Ascending aorta (tissue), 2 donors: ENCODE measurements at regions not wholly inside any gene's neighbourhood (a gene's known extent, or its start where the extent isn't known, plus 50 kb on each side); places are given as distances from the start of the nearest gene placed in this dataset.

Experiments used
- DNase-seq, 2 donors: peaks; one replicate each; pipeline ENCODE4 v3.0.0-alpha.2; 2019; ENCODE audit warnings: low spot score in 2 of 2
- H3K27ac ChIP-seq, 2 donors: fragments of 200-600 bp; sonication (generic); one replicate each; pipeline ENCODE4 v1.5.1; 2016 to 2017; ENCODE audit warnings: mild to moderate bottlenecking in 1 of 2
- H3K27me3 ChIP-seq: fragments of 200-600 bp; sonication (generic); one replicate; pipeline ENCODE4 v1.5.1; 2017
- H3K36me3 ChIP-seq, 2 donors: fragments of 200-600 bp; sonication (generic); one replicate each; pipeline ENCODE4 v1.5.1; 2016
- H3K4me1 ChIP-seq, 2 donors: fragments of 200-600 bp; sonication (generic); one replicate each; pipeline ENCODE4 v1.5.1; 2016 to 2017; ENCODE audit warnings: mild to moderate bottlenecking in 1 of 2
- H3K4me3 ChIP-seq, 2 donors: fragments of 200-600 bp; sonication (generic); one replicate each; pipeline ENCODE4 v1.5.1; 2016 to 2017; ENCODE audit warnings: mild to moderate bottlenecking in 1 of 2
- H3K9me3 ChIP-seq, 2 donors: fragments of 200-600 bp; sonication (generic); one replicate each; pipeline ENCODE4 v1.5.1; 2016
- intact Hi-C: fragments of 100-400 bp; cut with DNase I; formaldehyde crosslinking; loops from one replicate; pipeline ENCODE4 v1.15.1; 2023
- TF ChIP-seq, protein P1 (sequence below), 3 experiments: fragments of 200-600 bp in 2 of 3; fragments of 450-650 bp in 1 of 3; sonication (generic) in 2 of 3; IDR thresholded peaks; one replicate each; pipeline ENCODE4 v1.5.1; 2016 to 2019; ENCODE audit warnings: antibody characterized with exemption in 3 of 3, mild to moderate bottlenecking in 1 of 3, moderate library complexity in 1 of 3

- H3K36me3 ChIP-seq: no peaks in the 10 kb centered on the region
- intact Hi-C loops: no loop called here
- no peak for DNase-seq
- no peaks in the 10 kb centered on the region for H3K27me3 ChIP-seq
- no peaks in the 10 kb centered on the region for H3K9me3 ChIP-seq
- no peaks in the 10 kb centered on the region for H3K4me1 ChIP-seq
- H3K4me3 ChIP-seq: no peak overlapping the region
- TF ChIP-seq, protein P1, sequence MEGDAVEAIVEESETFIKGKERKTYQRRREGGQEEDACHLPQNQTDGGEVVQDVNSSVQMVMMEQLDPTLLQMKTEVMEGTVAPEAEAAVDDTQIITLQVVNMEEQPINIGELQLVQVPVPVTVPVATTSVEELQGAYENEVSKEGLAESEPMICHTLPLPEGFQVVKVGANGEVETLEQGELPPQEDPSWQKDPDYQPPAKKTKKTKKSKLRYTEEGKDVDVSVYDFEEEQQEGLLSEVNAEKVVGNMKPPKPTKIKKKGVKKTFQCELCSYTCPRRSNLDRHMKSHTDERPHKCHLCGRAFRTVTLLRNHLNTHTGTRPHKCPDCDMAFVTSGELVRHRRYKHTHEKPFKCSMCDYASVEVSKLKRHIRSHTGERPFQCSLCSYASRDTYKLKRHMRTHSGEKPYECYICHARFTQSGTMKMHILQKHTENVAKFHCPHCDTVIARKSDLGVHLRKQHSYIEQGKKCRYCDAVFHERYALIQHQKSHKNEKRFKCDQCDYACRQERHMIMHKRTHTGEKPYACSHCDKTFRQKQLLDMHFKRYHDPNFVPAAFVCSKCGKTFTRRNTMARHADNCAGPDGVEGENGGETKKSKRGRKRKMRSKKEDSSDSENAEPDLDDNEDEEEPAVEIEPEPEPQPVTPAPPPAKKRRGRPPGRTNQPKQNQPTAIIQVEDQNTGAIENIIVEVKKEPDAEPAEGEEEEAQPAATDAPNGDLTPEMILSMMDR (IDR thresholded peaks at IDR 0.05): no peak
- no peak overlapping the region for H3K27ac ChIP-seq
These were observed 280.0 kb upstream of the SOX2 start for GRCh38 chr3:181431748-181432147.

- TF ChIP-seq, protein P1 (IDR thresholded peaks at IDR 0.05): no peak
- H3K9me3 ChIP-seq: no peaks in the 10 kb centered on the region
- intact Hi-C loops: no loop called here
These were observed 286.7 kb upstream of the SOX2 start for GRCh38 chr3:181425074-181425473.

GRCh38 chr3:181418233-181418632 lies 293.5 kb upstream of the SOX2 start:
- Histone ChIP-seq H3K4me1 (no peaks in the 10 kb centered on the region), H3K9me3 (no peaks in the 10 kb centered on the region), H3K27me3 (no peaks in the 10 kb centered on the region), H3K4me3 (no peak overlapping the region), H3K36me3 (no peaks in the 10 kb centered on the region), H3K27ac (no peak overlapping the region)
- intact Hi-C loops: no loop called here
- DNase-seq: no peak
- TF ChIP-seq, protein P1 (IDR thresholded peaks at IDR 0.05): no peak

More at GRCh38 chr3:181425074-181425473, 286.7 kb upstream of the SOX2 start:
- Histone ChIP-seq H3K36me3 (no peaks in the 10 kb centered on the region), H3K27ac (no peak overlapping the region), H3K27me3 (no peaks in the 10 kb centered on the region), H3K4me1 (no peaks in the 10 kb centered on the region), H3K4me3 (no peak overlapping the region)
- DNase-seq: no peak

GRCh38 chr3:181417748-181418147 lies 294.0 kb upstream of the SOX2 start:
- no peak for DNase-seq
- no peaks in the 10 kb centered on the region for H3K9me3 ChIP-seq
- H3K4me1 ChIP-seq: no peaks in the 10 kb centered on the region
- no peak overlapping the region for H3K27ac ChIP-seq
- no peaks in the 10 kb centered on the region for H3K36me3 ChIP-seq
- no peak overlapping the region for H3K4me3 ChIP-seq
- no peaks in the 10 kb centered on the region for H3K27me3 ChIP-seq
- intact Hi-C loops: no loop called here
- TF ChIP-seq, protein P1 (IDR thresholded peaks at IDR 0.05): no peak

DNA sequence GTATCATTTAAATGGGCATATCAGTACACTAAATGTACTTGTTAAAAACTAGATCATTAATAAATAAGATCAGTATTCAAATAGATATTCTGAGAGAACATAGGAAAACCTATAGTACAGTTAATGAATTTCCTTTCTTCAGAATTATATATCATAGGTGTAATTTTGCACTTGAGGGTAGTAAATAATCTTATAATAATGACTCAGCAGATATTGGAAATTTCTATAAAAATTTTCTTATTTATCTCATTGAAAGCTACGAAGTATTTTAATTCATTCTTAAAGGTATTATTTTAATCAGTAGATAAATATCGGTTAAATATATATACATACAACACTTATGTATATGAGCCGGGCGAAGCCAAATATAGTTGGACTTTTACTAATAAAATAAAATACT lies 300.9 kb upstream of the SOX2 start:
- Histone ChIP-seq H3K4me1 (no peaks in the 10 kb centered on the region), H3K36me3 (no peaks in the 10 kb centered on the region), H3K27ac (no peak overlapping the region), H3K27me3 (no peaks in the 10 kb centered on the region), H3K4me3 (no peak overlapping the region), H3K9me3 (no peaks in the 10 kb centered on the region)
- intact Hi-C loops: no loop called here
- TF ChIP-seq, protein P1 (IDR thresholded peaks at IDR 0.05): no peak
- no peak for DNase-seq
